ENCODE measurements at regions not wholly inside any gene's neighbourhood (a gene's known extent, or its start where the extent isn't known, plus 50 kb on each side); places are given as distances from the start of the nearest gene placed in this dataset.

DNA sequence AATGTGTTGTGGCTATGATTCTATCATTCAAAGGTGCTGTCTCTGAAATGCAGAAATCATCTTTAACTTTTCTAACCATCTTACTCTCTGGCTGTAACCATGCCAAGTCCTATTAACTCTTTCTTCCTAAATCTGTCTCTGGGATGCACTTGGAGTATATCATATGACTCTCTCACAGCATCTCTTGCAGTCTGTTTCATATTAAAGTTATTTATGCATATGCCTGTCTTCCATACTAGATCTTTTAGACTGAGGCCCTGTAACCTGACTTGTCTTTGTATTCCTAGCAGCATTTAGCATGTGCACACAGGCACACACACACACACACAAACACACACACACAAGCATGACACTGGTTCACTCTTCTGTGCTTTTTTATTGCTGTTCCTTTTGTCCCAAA, 320.6 kb downstream of the ETAA1 start:
- Mint-ChIP-seq H3K4me3 (no peak overlapping the region), H3K36me3 (ENCODE audit: low read depth) (no peaks in the 10 kb centered on the region), H3K9me3 (peaks cover 7% of the 10 kb centered on the region), H3K27ac (no peak overlapping the region), H3K27me3 (no peaks in the 10 kb centered on the region), H3K4me1 (no peaks in the 10 kb centered on the region)
- DNase-seq, result no peak
- intact Hi-C loops (cut with micrococcal nuclease), result no loop called here

GRCh38 chr2:67719351-67719750, 322.2 kb downstream of the ETAA1 start:
- Mint-ChIP-seq H3K9me3 (peaks cover 7% of the 10 kb centered on the region), H3K4me1 (no peaks in the 10 kb centered on the region), H3K4me3 (no peak overlapping the region), H3K27ac (no peak overlapping the region), H3K27me3 (no peaks in the 10 kb centered on the region), H3K36me3 (ENCODE audit: low read depth) (no peaks in the 10 kb centered on the region)
- no peak for DNase-seq
- intact Hi-C loops (cut with micrococcal nuclease), result no loop called here

- Mint-ChIP-seq H3K4me3 (no peak overlapping the region), H3K9me3 (peaks cover 7% of the 10 kb centered on the region), H3K36me3 (ENCODE audit: low read depth) (no peaks in the 10 kb centered on the region), H3K4me1 (no peaks in the 10 kb centered on the region), H3K27me3 (no peaks in the 10 kb centered on the region), H3K27ac (no peak overlapping the region)
- no peak for DNase-seq
- intact Hi-C loops (cut with micrococcal nuclease), result no loop called here
Observed at GRCh38 chr2:67721516-67721915, 324.4 kb downstream of the ETAA1 start.

DNA sequence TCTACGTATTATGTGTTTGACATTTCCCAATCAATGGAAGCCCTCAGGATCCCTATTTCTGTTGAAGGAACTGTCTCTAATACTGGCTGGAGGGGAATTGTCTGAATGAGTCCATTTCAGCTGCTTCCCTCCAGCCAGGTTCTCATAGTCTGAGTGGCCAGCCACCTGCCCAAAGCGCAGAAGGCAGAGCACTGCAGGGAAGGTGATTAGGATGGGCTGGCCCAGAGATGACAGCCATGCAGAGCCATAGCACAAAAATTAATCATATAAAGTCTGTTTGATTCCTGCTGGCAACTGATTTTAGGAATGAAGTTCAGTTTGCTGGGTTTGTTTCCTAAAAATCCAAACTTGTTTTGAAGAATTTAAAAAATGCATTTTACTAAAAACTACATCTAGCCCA, 327.1 kb downstream of the ETAA1 start:
- Mint-ChIP-seq H3K4me1 (no peaks in the 10 kb centered on the region), H3K36me3 (ENCODE audit: low read depth) (no peaks in the 10 kb centered on the region), H3K27me3 (no peaks in the 10 kb centered on the region), H3K4me3 (no peak overlapping the region), H3K27ac (no peak overlapping the region), H3K9me3 (peaks cover 7% of the 10 kb centered on the region)
- intact Hi-C loops (cut with micrococcal nuclease), result no loop called here
- no peak for DNase-seq

DNA sequence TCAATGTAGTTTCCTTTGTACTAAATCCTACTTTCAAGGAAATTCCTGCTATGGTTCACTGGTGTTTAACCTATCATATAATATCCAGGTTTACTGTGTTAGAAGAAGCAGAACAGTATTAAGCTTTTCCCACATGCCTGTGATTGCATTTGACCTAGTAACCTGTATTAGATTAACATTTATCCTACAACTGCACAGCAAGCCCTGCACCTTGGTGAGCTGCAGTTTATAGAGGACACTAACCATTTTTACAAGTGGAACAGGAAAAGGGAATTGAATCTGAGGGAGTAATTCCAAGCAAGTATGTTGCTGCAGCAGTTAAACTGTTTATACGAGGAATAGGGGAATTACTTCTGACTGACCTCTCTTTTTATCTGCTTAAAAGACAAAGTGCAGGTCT, 328.6 kb downstream of the ETAA1 start:
- H3K36me3 Mint-ChIP-seq (ENCODE audit: low read depth), result no peaks in the 10 kb centered on the region
- peaks cover 7% of the 10 kb centered on the region for H3K9me3 Mint-ChIP-seq
- H3K4me3 Mint-ChIP-seq, result no peak overlapping the region
- H3K4me1 Mint-ChIP-seq, result no peaks in the 10 kb centered on the region
- intact Hi-C loops (cut with micrococcal nuclease), result no loop called here
- H3K27ac Mint-ChIP-seq, result no peak overlapping the region
- no peaks in the 10 kb centered on the region for H3K27me3 Mint-ChIP-seq
- DNase-seq, result no peak

- no peak for DNase-seq
- no peaks in the 10 kb centered on the region for H3K27me3 Mint-ChIP-seq
- H3K4me3 Mint-ChIP-seq, result no peak overlapping the region
- peaks cover under 1% of the 10 kb centered on the region for H3K9me3 Mint-ChIP-seq
- H3K27ac Mint-ChIP-seq, result no peak overlapping the region
- H3K4me1 Mint-ChIP-seq, result no peaks in the 10 kb centered on the region
- H3K36me3 Mint-ChIP-seq (ENCODE audit: low read depth), result no peaks in the 10 kb centered on the region
- intact Hi-C loops (cut with micrococcal nuclease), result no loop called here
Observed at GRCh38 chr2:67726416-67726815, 329.3 kb downstream of the ETAA1 start.

- no peak for DNase-seq
- Mint-ChIP-seq H3K27me3 (no peaks in the 10 kb centered on the region), H3K9me3 (no peaks in the 10 kb centered on the region), H3K4me1 (no peaks in the 10 kb centered on the region), H3K27ac (no peak overlapping the region), H3K36me3 (ENCODE audit: low read depth) (no peaks in the 10 kb centered on the region), H3K4me3 (no peak overlapping the region)
- intact Hi-C loops (cut with micrococcal nuclease), result no loop called here
Observed at GRCh38 chr2:67727131-67727530, 330.0 kb downstream of the ETAA1 start.

GRCh38 chr2:67727623-67728022, 330.5 kb downstream of the ETAA1 start:
- Mint-ChIP-seq H3K27me3 (no peaks in the 10 kb centered on the region), H3K4me3 (no peak overlapping the region), H3K27ac (no peak overlapping the region), H3K4me1 (no peaks in the 10 kb centered on the region), H3K36me3 (ENCODE audit: low read depth) (no peaks in the 10 kb centered on the region), H3K9me3 (no peaks in the 10 kb centered on the region)
- DNase-seq, result no peak
- intact Hi-C loops (cut with micrococcal nuclease), result no loop called here

DNA sequence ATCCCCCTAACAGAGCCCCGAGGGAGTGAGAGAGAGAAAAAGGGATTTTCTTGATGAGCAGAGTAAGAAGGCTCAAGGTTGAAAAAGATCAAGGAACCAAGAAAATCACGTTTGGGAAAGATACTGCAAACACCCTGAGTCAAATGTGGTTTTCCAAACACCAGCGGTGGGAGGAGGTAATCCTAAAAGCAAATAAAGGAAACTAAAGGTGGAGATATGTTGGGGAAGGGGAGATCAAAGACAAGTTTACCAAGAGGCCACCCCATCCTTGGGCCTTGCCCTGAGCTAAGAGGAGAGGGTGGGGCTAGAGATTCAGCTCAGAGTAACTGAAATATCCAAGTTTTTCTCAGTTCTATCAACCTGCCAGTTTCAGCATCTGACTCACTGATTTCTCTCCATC, 332.3 kb downstream of the ETAA1 start:
- intact Hi-C loops (cut with micrococcal nuclease), result no loop called here
- DNase-seq, result no peak
- no peak overlapping the region for H3K27ac Mint-ChIP-seq
- no peak overlapping the region for H3K4me3 Mint-ChIP-seq
- no peaks in the 10 kb centered on the region for H3K4me1 Mint-ChIP-seq
- no peaks in the 10 kb centered on the region for H3K36me3 Mint-ChIP-seq (ENCODE audit: low read depth)
- H3K9me3 Mint-ChIP-seq, result no peaks in the 10 kb centered on the region
- H3K27me3 Mint-ChIP-seq, result no peaks in the 10 kb centered on the region

DNA sequence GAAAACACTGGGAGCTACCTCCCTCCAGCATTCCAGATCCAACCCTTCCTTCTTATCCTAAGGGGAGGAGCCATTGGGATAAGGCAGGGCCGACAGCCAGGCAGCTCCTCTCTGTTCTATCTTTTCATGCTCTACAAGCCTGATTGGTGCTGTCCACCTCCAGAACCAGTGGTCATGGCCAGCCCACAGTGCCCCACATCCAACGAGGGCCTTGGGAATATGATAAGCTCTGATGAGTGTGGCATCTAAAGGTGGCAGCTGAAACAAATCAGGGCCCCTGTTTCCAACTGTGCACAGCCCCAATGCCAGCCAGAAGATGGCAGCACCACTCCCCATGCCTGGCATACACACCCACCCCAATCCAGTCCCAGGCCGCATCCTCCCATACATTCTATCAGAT, 329.3 kb downstream of the C1D start:
- DNase-seq, result no peak
- Mint-ChIP-seq H3K27me3 (no peaks in the 10 kb centered on the region), H3K27ac (no peak overlapping the region), H3K9me3 (no peaks in the 10 kb centered on the region), H3K4me1 (no peaks in the 10 kb centered on the region), H3K4me3 (no peak overlapping the region), H3K36me3 (ENCODE audit: low read depth) (no peaks in the 10 kb centered on the region)
- intact Hi-C loops (cut with micrococcal nuclease), result no loop called here

GRCh38 chr2:67752199-67752598, 310.6 kb downstream of the C1D start:
- intact Hi-C loops (cut with micrococcal nuclease), result no loop called here
- Mint-ChIP-seq H3K27me3 (no peaks in the 10 kb centered on the region), H3K9me3 (no peaks in the 10 kb centered on the region), H3K27ac (no peak overlapping the region), H3K36me3 (ENCODE audit: low read depth) (no peaks in the 10 kb centered on the region), H3K4me1 (no peaks in the 10 kb centered on the region), H3K4me3 (no peak overlapping the region)
- DNase-seq, result no peak

- H3K4me1 Mint-ChIP-seq, result no peaks in the 10 kb centered on the region
- no peak for DNase-seq
- no peak overlapping the region for H3K4me3 Mint-ChIP-seq
- H3K27ac Mint-ChIP-seq, result no peak overlapping the region
- H3K9me3 Mint-ChIP-seq, result no peaks in the 10 kb centered on the region
- H3K27me3 Mint-ChIP-seq, result no peaks in the 10 kb centered on the region
- intact Hi-C loops (cut with micrococcal nuclease), result no loop called here
- H3K36me3 Mint-ChIP-seq (ENCODE audit: low read depth), result no peaks in the 10 kb centered on the region
Observed at GRCh38 chr2:67752969-67753368, 309.8 kb downstream of the C1D start.

GRCh38 chr2:67755156-67755882, 307.5 kb downstream of the C1D start:
- no peak overlapping the region for H3K27ac Mint-ChIP-seq
- no peaks in the 10 kb centered on the region for H3K4me1 Mint-ChIP-seq
- no peaks in the 10 kb centered on the region for H3K36me3 Mint-ChIP-seq (ENCODE audit: low read depth)
- no peaks in the 10 kb centered on the region for H3K9me3 Mint-ChIP-seq
- intact Hi-C loops (cut with micrococcal nuclease), result no loop called here
- no peak overlapping the region for H3K4me3 Mint-ChIP-seq
- DNase-seq, result no peak
- H3K27me3 Mint-ChIP-seq, result no peaks in the 10 kb centered on the region

DNA sequence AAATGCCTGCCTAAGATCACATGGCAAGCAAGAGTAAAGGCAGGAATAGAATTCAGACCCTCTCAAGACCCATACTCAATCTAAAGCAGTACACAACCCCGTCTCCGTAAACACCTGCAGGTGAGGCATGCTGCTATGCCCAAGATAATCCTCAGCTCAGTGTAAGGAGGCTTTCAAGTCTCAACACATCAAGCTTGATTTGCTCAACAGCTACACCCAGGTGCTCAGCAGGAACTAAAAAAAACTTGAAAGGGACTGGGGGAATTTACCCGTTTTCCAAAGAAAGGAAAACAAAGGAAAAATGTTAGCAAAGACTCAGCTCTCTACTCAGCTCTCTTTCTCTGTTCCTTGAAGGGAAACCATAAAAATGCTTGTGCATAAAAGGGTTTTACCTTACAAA, 301.8 kb downstream of the C1D start:
- Mint-ChIP-seq H3K27me3 (no peaks in the 10 kb centered on the region), H3K4me3 (no peak overlapping the region), H3K4me1 (no peaks in the 10 kb centered on the region), H3K9me3 (peaks cover 7% of the 10 kb centered on the region), H3K36me3 (ENCODE audit: low read depth) (no peaks in the 10 kb centered on the region), H3K27ac (no peak overlapping the region)
- no peak for DNase-seq
- intact Hi-C loops (cut with micrococcal nuclease), result no loop called here

DNA sequence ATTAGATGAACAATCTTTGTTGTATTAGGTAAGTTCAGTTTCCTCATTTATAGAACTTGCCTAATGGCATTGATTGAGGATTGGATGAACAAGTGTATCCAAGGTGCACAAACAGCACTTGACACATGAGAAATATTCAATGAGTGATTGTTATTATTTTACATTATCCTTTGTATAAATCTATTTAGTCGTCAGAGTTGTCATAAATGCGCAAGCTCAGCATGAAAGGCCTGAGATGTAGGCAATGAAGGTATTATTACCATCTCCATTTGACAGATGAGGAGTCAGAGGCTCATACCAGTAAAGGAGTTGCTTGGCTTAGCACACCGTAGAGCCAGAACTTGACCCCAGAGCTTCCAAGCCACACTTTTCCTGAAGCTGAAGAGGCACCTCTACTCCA, 291.4 kb downstream of the C1D start:
- intact Hi-C loops (cut with micrococcal nuclease), result no loop called here
- no peak overlapping the region for H3K27ac Mint-ChIP-seq
- DNase-seq, result no peak
- no peaks in the 10 kb centered on the region for H3K4me1 Mint-ChIP-seq
- H3K9me3 Mint-ChIP-seq, result no peaks in the 10 kb centered on the region
- no peak overlapping the region for H3K4me3 Mint-ChIP-seq
- H3K27me3 Mint-ChIP-seq, result no peaks in the 10 kb centered on the region
- H3K36me3 Mint-ChIP-seq (ENCODE audit: low read depth), result no peaks in the 10 kb centered on the region

Measured in activated CD4-positive, alpha-beta T cell treated with anti-CD3 and anti-CD28 coated beads, Interleukin-2, amount 10 ng/mL, durations not matched to agents 24 days and 14 days (primary cell).